ENCODE measurements at regions not wholly inside any gene's neighbourhood (a gene's known extent, or its start where the extent isn't known, plus 50 kb on each side); places are given as distances from the start of the nearest gene placed in this dataset.

DNA sequence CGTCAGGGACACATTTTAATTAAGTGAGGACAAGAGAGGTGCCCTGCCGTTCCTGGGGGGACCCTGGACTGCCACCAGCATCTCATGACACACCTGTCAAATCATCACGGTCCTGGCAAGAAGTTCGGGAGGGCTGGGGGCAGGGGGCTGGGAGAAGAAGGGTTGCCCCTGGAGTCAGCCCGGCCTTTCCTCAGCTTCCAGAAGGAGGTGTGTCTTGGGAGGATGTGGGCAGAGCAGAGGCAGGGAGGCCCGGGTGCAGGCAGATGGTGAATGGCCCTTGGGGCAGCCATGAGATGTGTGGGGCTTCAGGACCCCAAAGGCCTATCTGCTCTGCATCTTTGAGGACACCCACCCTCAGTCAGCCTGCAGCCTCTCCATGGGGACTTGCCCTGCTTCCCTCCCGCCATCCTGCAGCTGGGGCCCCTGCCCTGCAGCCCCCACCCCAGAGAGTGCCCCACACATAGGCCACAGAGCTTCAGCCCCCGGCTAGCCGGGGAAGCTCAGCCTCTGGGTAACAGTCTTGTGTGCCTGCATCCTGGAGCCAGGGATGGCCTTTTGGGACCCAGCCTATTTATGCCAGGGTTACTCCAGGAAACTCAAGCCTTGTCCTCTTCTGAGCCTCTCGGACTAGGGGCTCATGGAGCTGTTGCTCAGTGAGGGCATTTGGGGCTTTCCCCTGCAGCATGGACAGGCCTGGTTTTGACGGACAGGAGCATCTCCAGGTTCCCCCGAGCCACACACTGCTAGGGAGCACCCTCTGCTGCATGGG is 178.5 kb downstream of the KIF26A start:
- ChIA-PET CTCF (interaction anchor here (0.9 kb wide), 1 partner anchor 115 kb away, joined by 3 read pairs; no protein-coding TSS in a partner anchor), POLR2A (no interaction called here)
- DNase-seq (ENCODE audit: extremely low spot score), result no peak
- TF ChIP-seq LEF1 (IDR thresholded peaks at IDR 0.05; ENCODE audit: borderline replicate concordance) (no peak), BHLHE40 (IDR thresholded peaks at IDR 0.05; ENCODE audit: borderline replicate concordance) (no peak), TARDBP (IDR thresholded peaks at IDR 0.05) (no peak), L3MBTL2 (conservative IDR thresholded peaks at IDR 0.05) (no peak)

DNA sequence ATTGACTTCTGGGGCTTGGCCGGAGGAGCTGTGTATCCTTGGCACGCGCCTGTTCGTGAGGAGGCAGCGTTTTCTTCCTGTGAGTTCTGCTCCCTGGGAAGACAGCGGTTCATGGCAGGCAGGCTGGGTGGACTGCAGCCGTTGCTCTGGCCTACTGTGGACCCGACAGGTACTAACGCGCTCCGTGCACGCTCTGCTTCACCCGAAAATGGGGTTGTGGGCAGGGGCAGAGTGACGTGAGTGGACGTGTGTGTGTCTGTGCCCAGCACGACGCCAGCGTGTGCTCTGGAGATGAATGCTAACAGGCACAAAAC is 179.1 kb downstream of the KIF26A start:
- ChIA-PET CTCF (interaction anchor here (0.9 kb wide), 1 partner anchor 115 kb away, joined by 3 read pairs; no protein-coding TSS in a partner anchor), POLR2A (no interaction called here)
- no peak for DNase-seq (ENCODE audit: extremely low spot score)
- TF ChIP-seq FOXK2 (IDR thresholded peaks at IDR 0.05) (no peak), NFRKB (IDR thresholded peaks at IDR 0.05) (no peak), L3MBTL2 (conservative IDR thresholded peaks at IDR 0.05) (no peak), TARDBP (IDR thresholded peaks at IDR 0.05) (no peak), LEF1 (IDR thresholded peaks at IDR 0.05; ENCODE audit: borderline replicate concordance) (no peak)

DNA sequence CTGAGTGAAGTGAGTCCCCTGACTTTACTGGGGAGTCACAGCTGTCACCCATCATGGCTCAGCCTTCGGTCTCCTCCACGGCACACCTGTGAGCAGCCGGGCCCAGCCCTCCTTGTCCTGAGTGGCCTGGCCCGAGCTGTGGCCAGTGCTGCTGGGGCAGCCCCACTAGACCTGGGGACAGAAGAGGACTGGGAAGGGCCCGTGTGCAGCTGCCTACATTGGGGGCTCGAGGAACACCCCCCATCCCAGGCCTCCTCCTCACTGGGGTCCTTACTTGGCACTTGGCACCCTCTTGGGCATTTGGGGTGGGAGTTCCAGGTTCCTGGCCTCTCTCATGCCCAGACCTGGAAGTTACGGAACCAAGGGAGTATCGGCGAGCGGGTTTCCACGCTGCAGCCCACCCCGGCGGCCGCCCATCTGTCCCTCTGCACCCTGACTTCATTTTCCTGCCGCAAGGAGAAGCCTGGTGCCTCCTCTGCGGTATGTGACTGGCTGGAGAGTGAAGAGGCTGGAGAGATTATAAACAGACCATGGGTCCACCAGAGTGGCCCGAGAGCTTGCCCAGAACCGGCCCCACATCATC is 179.7 kb downstream of the KIF26A start:
- CTCF ChIA-PET, result interaction anchor here (0.9 kb wide), 1 partner anchor 116 kb away, joined by 3 read pairs; no protein-coding TSS in a partner anchor
- TF ChIP-seq L3MBTL2 (conservative IDR thresholded peaks at IDR 0.05), result no peak
- no peak for TF ChIP-seq BHLHE40 (IDR thresholded peaks at IDR 0.05; ENCODE audit: borderline replicate concordance)
- TF ChIP-seq SP1 (IDR thresholded peaks at IDR 0.05), result no peak
- TF ChIP-seq FOXK2 (IDR thresholded peaks at IDR 0.05), result no peak
- TF ChIP-seq CTBP1 (IDR thresholded peaks at IDR 0.05; ENCODE audit: borderline replicate concordance), result no peak
- TF ChIP-seq HDGF (IDR thresholded peaks at IDR 0.05; ENCODE audit: borderline replicate concordance), result no peak
- no peak for TF ChIP-seq ELF4 (IDR thresholded peaks at IDR 0.05)
- no peak for TF ChIP-seq FOXA1 (IDR thresholded peaks at IDR 0.05)
- TF ChIP-seq FOXM1 (IDR thresholded peaks at IDR 0.05; ENCODE audit: borderline replicate concordance), result no peak
- TF ChIP-seq LEF1 (IDR thresholded peaks at IDR 0.05; ENCODE audit: borderline replicate concordance), result no peak
- TF ChIP-seq ARNT (IDR thresholded peaks at IDR 0.05), result no peak
- TF ChIP-seq SUZ12 (IDR thresholded peaks at IDR 0.05), result no peak
- no peak for TF ChIP-seq ZNF384 (IDR thresholded peaks at IDR 0.05)
- TF ChIP-seq TARDBP (IDR thresholded peaks at IDR 0.05), result no peak
- TF ChIP-seq NFRKB (IDR thresholded peaks at IDR 0.05), result no peak
- TF ChIP-seq, protein P1, sequence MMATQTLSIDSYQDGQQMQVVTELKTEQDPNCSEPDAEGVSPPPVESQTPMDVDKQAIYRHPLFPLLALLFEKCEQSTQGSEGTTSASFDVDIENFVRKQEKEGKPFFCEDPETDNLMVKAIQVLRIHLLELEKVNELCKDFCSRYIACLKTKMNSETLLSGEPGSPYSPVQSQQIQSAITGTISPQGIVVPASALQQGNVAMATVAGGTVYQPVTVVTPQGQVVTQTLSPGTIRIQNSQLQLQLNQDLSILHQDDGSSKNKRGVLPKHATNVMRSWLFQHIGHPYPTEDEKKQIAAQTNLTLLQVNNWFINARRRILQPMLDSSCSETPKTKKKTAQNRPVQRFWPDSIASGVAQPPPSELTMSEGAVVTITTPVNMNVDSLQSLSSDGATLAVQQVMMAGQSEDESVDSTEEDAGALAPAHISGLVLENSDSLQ (IDR thresholded peaks at IDR 0.05), result no peak
- POLR2A ChIA-PET, result no interaction called here
- no peak for DNase-seq (ENCODE audit: extremely low spot score)

DNA sequence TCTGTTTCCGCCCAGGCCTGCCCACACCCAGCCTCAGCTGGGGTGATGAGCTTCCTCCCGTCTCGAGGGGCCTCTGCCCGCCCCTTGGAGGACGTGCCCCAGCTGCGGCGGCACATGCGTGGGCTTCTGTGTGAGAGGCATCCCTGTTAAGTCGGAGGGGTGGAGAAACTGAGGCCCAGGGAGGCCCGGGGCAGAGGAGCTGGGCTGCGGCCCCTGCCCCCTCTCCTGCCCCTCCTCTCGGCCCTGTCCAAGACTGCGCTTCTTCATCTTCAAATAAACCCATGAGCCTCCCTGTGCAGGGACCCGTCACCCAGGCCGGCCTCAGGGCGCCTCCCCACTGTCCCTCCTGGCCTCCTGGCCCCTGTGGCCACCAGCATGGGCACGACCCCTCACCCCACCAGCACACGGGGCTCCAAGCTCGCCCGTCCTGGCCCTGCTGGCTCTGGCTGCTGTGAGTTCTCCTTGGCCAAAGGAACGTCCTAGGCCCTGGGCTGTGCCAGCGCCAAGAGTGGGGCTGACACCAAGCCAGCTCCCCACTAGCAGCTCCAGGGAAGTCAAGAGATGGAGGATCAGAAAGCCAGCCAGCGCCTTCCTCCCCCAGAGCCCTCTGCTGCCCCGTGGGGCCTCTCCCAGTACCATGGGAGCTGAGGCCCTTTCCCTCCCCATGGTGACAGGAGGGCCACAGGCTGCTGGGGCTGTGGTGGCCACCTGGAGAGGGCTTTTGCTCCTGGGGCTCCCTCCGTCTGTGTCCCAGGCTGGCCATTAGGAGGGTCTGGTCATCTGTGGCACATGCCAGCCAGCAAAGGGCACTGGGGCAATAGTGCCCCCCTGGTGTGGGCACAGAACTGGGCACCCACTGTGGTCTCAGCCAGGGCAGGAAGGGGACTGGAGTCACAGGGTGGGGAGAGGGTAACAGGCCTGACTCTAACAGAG is 180.4 kb downstream of the KIF26A start:
- POLR2A ChIA-PET, result no interaction called here

DNA sequence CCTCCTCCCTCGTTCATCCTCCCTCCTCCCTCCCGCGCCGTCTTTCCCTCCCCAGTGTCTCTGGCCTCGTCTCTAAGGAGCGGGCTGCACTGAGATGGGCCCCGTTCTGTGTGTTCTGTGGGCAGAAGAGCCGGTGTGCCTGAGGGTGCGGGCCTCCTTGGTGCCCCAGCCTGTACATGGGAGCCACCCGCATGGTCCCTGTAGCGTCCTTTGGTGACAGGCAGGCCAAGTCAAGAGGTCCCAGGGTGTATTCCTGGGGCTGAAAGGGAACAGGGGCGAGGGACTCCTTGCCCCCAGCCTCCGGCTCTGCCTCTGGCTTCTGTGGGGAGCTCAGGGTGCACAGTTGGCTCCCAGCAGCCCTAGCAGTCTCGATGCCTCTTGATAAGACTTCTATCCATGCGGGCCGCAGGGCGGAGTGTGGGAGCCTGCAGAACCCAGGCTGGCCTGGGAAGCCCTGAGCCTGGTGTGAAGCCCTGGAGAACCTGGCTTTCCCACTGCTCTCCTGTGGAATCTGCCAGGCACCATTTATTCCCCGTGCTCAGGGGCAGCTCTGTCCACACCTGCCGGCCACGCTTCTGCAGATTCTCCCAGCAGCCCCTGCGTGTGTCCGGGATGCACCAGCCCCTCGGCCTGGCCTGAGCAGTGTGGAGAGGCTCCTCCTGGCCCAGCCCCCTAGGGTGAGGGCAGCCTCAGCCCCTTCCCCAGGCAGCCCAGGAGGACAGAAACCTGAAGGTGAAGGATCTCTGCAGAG is 181.3 kb downstream of the KIF26A start:
- CTCF ChIA-PET, result interaction anchor here (1.8 kb wide), 1 partner anchor 244 kb away, joined by 4 read pairs; no protein-coding TSS in a partner anchor
- TF ChIP-seq CTBP1 (IDR thresholded peaks at IDR 0.05; ENCODE audit: borderline replicate concordance) (no peak), FOXA1 (IDR thresholded peaks at IDR 0.05) (no peak), SUZ12 (IDR thresholded peaks at IDR 0.05) (no peak), SP1 (IDR thresholded peaks at IDR 0.05) (no peak), TARDBP (IDR thresholded peaks at IDR 0.05) (no peak), BHLHE40 (IDR thresholded peaks at IDR 0.05; ENCODE audit: borderline replicate concordance) (no peak), ELF4 (IDR thresholded peaks at IDR 0.05) (no peak), HDGF (IDR thresholded peaks at IDR 0.05; ENCODE audit: borderline replicate concordance) (no peak), FOXM1 (IDR thresholded peaks at IDR 0.05; ENCODE audit: borderline replicate concordance) (no peak), NFRKB (IDR thresholded peaks at IDR 0.05) (no peak), ZNF384 (IDR thresholded peaks at IDR 0.05) (no peak), LEF1 (IDR thresholded peaks at IDR 0.05; ENCODE audit: borderline replicate concordance) (no peak), FOXK2 (IDR thresholded peaks at IDR 0.05) (no peak), ARNT (IDR thresholded peaks at IDR 0.05) (no peak), L3MBTL2 (conservative IDR thresholded peaks at IDR 0.05) (no peak)
- TF ChIP-seq, protein P1 (IDR thresholded peaks at IDR 0.05), result no peak
- DNase-seq (ENCODE audit: extremely low spot score), result no peak
- POLR2A ChIA-PET, result no interaction called here

More for the DNA sequence above, 180.4 kb downstream of the KIF26A start:
- no peak for TF ChIP-seq FOXA1 (IDR thresholded peaks at IDR 0.05)
- no peak for TF ChIP-seq NFRKB (IDR thresholded peaks at IDR 0.05)
- TF ChIP-seq LEF1 (IDR thresholded peaks at IDR 0.05; ENCODE audit: borderline replicate concordance), result no peak
- no peak for TF ChIP-seq HDGF (IDR thresholded peaks at IDR 0.05; ENCODE audit: borderline replicate concordance)
- TF ChIP-seq ZNF384 (IDR thresholded peaks at IDR 0.05), result no peak
- TF ChIP-seq SP1 (IDR thresholded peaks at IDR 0.05), result no peak
- no peak for TF ChIP-seq ELF4 (IDR thresholded peaks at IDR 0.05)
- no peak for TF ChIP-seq ARNT (IDR thresholded peaks at IDR 0.05)
- no peak for TF ChIP-seq BHLHE40 (IDR thresholded peaks at IDR 0.05; ENCODE audit: borderline replicate concordance)
- no peak for TF ChIP-seq L3MBTL2 (conservative IDR thresholded peaks at IDR 0.05)
- TF ChIP-seq FOXK2 (IDR thresholded peaks at IDR 0.05), result no peak
- TF ChIP-seq CTBP1 (IDR thresholded peaks at IDR 0.05; ENCODE audit: borderline replicate concordance), result no peak
- TF ChIP-seq SUZ12 (IDR thresholded peaks at IDR 0.05), result no peak
- no peak for TF ChIP-seq TARDBP (IDR thresholded peaks at IDR 0.05)
- TF ChIP-seq, protein P1 (IDR thresholded peaks at IDR 0.05), result no peak
- TF ChIP-seq FOXM1 (IDR thresholded peaks at IDR 0.05; ENCODE audit: borderline replicate concordance), result no peak
- no peak for DNase-seq (ENCODE audit: extremely low spot score)
- CTCF ChIA-PET, result no interaction called here

Measured in HEK293T (cell line).